ENCODE measurements at regions not wholly inside any gene's neighbourhood (a gene's known extent, or its start where the extent isn't known, plus 50 kb on each side); places are given as distances from the start of the nearest gene placed in this dataset.

DNA sequence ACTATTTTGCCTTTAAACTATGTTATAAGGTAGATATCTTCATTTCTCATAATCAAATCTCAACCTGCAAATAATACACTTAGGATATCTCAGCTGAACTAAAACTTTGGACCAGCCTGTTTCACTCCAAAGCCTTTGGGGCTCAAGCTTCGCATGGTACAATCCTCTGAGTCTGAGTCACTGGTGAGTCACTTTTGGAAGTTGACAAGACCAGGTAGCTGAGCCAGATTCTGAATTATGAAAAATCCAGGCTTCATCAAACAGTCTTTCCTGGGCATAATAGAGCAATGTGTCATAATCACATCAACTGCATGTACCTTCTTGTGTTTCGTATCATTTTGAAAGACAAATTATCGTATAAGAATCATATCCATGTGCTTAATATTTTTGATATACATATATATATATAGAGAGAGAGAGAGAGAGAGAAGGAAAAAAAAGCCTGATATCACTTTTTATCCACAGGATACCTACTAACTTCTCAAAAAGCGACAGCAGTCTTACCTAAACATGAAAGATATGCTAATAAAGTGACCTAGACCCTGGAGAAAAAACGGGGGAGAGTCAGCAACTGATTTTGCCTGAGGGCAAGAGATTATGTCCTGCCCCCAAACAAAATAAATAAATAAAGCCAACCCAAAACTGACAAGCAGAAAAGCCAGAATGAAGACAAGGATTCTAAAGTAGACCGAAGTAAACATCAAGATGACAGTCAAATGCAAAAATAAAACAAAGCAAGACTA is 263.9 kb upstream of the TGFBR2 start (continued):
- TF ChIP-seq, protein P1, sequence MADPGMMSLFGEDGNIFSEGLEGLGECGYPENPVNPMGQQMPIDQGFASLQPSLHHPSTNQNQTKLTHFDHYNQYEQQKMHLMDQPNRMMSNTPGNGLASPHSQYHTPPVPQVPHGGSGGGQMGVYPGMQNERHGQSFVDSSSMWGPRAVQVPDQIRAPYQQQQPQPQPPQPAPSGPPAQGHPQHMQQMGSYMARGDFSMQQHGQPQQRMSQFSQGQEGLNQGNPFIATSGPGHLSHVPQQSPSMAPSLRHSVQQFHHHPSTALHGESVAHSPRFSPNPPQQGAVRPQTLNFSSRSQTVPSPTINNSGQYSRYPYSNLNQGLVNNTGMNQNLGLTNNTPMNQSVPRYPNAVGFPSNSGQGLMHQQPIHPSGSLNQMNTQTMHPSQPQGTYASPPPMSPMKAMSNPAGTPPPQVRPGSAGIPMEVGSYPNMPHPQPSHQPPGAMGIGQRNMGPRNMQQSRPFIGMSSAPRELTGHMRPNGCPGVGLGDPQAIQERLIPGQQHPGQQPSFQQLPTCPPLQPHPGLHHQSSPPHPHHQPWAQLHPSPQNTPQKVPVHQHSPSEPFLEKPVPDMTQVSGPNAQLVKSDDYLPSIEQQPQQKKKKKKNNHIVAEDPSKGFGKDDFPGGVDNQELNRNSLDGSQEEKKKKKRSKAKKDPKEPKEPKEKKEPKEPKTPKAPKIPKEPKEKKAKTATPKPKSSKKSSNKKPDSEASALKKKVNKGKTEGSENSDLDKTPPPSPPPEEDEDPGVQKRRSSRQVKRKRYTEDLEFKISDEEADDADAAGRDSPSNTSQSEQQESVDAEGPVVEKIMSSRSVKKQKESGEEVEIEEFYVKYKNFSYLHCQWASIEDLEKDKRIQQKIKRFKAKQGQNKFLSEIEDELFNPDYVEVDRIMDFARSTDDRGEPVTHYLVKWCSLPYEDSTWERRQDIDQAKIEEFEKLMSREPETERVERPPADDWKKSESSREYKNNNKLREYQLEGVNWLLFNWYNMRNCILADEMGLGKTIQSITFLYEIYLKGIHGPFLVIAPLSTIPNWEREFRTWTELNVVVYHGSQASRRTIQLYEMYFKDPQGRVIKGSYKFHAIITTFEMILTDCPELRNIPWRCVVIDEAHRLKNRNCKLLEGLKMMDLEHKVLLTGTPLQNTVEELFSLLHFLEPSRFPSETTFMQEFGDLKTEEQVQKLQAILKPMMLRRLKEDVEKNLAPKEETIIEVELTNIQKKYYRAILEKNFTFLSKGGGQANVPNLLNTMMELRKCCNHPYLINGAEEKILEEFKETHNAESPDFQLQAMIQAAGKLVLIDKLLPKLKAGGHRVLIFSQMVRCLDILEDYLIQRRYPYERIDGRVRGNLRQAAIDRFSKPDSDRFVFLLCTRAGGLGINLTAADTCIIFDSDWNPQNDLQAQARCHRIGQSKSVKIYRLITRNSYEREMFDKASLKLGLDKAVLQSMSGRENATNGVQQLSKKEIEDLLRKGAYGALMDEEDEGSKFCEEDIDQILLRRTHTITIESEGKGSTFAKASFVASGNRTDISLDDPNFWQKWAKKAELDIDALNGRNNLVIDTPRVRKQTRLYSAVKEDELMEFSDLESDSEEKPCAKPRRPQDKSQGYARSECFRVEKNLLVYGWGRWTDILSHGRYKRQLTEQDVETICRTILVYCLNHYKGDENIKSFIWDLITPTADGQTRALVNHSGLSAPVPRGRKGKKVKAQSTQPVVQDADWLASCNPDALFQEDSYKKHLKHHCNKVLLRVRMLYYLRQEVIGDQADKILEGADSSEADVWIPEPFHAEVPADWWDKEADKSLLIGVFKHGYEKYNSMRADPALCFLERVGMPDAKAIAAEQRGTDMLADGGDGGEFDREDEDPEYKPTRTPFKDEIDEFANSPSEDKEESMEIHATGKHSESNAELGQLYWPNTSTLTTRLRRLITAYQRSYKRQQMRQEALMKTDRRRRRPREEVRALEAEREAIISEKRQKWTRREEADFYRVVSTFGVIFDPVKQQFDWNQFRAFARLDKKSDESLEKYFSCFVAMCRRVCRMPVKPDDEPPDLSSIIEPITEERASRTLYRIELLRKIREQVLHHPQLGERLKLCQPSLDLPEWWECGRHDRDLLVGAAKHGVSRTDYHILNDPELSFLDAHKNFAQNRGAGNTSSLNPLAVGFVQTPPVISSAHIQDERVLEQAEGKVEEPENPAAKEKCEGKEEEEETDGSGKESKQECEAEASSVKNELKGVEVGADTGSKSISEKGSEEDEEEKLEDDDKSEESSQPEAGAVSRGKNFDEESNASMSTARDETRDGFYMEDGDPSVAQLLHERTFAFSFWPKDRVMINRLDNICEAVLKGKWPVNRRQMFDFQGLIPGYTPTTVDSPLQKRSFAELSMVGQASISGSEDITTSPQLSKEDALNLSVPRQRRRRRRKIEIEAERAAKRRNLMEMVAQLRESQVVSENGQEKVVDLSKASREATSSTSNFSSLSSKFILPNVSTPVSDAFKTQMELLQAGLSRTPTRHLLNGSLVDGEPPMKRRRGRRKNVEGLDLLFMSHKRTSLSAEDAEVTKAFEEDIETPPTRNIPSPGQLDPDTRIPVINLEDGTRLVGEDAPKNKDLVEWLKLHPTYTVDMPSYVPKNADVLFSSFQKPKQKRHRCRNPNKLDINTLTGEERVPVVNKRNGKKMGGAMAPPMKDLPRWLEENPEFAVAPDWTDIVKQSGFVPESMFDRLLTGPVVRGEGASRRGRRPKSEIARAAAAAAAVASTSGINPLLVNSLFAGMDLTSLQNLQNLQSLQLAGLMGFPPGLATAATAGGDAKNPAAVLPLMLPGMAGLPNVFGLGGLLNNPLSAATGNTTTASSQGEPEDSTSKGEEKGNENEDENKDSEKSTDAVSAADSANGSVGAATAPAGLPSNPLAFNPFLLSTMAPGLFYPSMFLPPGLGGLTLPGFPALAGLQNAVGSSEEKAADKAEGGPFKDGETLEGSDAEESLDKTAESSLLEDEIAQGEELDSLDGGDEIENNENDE (IDR thresholded peaks at IDR 0.05; ENCODE audit: insufficient replicate concordance, low read length), result no peak
- TF ChIP-seq POU5F1 (IDR thresholded peaks at IDR 0.05; ENCODE audit: low read depth, low read length), result no peak
